ENCODE measurements at regions not wholly inside any gene's neighbourhood (a gene's known extent, or its start where the extent isn't known, plus 50 kb on each side); places are given as distances from the start of the nearest gene placed in this dataset.
"Not testable (repeated sequence)": the region's sequence is repeated elsewhere in the genome, so short reads cannot be mapped to it uniquely, and the experiment has no call there.

- H3K9me3 ChIP-seq (ENCODE audit: severe bottlenecking): no peaks in the 10 kb centered on the region
- no peak for ATAC-seq (ENCODE audit: low read depth)
- H3K4me1 ChIP-seq (ENCODE audit: insufficient read depth, poor library complexity, severe bottlenecking): peaks cover 3% of the 10 kb centered on the region
- H3K27ac ChIP-seq (ENCODE audit: poor library complexity, severe bottlenecking): no peak overlapping the region
- no peaks in the 10 kb centered on the region for H3K27me3 ChIP-seq (ENCODE audit: insufficient read depth, poor library complexity, severe bottlenecking)
- H3K36me3 ChIP-seq (ENCODE audit: low read depth): no peaks in the 10 kb centered on the region
- H3K4me3 ChIP-seq (ENCODE audit: severe bottlenecking): no peak overlapping the region
- TF ChIP-seq, protein P1, sequence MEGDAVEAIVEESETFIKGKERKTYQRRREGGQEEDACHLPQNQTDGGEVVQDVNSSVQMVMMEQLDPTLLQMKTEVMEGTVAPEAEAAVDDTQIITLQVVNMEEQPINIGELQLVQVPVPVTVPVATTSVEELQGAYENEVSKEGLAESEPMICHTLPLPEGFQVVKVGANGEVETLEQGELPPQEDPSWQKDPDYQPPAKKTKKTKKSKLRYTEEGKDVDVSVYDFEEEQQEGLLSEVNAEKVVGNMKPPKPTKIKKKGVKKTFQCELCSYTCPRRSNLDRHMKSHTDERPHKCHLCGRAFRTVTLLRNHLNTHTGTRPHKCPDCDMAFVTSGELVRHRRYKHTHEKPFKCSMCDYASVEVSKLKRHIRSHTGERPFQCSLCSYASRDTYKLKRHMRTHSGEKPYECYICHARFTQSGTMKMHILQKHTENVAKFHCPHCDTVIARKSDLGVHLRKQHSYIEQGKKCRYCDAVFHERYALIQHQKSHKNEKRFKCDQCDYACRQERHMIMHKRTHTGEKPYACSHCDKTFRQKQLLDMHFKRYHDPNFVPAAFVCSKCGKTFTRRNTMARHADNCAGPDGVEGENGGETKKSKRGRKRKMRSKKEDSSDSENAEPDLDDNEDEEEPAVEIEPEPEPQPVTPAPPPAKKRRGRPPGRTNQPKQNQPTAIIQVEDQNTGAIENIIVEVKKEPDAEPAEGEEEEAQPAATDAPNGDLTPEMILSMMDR (IDR thresholded peaks at IDR 0.05; ENCODE audit: poor library complexity, severe bottlenecking): no peak
- no peak for DNase-seq (ENCODE audit: low spot score)
Observed at GRCh38 chr10:36421992-36422391, 703.4 kb upstream of the ANKRD30A start.

GRCh38 chr10:36416513-36416912, 708.9 kb upstream of the ANKRD30A start:
- TF ChIP-seq, protein P1 (IDR thresholded peaks at IDR 0.05; ENCODE audit: poor library complexity, severe bottlenecking): no peak
- ATAC-seq (ENCODE audit: low read depth): no peak

DNA sequence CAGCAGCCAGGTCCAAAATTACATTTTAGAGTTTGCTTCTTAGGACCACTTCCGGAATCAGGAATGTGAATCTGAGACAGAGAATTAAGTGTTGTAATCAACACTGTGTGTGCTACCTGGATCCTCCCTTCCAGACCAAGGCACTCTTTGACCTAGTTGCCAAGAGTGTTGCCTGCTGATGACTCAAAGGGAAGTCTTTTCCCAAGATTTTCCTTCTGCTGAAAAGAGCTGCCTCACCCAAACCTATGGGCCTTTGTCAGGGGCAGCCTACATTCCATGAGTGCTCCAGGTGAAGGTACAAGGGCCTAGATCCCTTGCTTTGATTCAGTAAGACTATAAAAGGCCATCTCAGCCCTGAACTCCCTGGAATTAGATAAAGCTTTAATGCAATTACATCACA, 712.5 kb upstream of the ANKRD30A start:
- peaks cover 5% of the 10 kb centered on the region for H3K9me3 ChIP-seq (ENCODE audit: severe bottlenecking)
- TF ChIP-seq, protein P1 (IDR thresholded peaks at IDR 0.05; ENCODE audit: poor library complexity, severe bottlenecking): no peak
- no peaks in the 10 kb centered on the region for H3K36me3 ChIP-seq (ENCODE audit: low read depth)
- DNase-seq (ENCODE audit: low spot score): no peak
- H3K4me1 ChIP-seq (ENCODE audit: insufficient read depth, poor library complexity, severe bottlenecking): peaks cover 8% of the 10 kb centered on the region
- no peaks in the 10 kb centered on the region for H3K27me3 ChIP-seq (ENCODE audit: insufficient read depth, poor library complexity, severe bottlenecking)
- peak; percentile 93 for ATAC-seq (ENCODE audit: low read depth)
- H3K4me3 ChIP-seq (ENCODE audit: severe bottlenecking): no peak overlapping the region
- peak overlapping the region; percentile 38 for H3K27ac ChIP-seq (ENCODE audit: poor library complexity, severe bottlenecking)

More at GRCh38 chr10:36416513-36416912, 708.9 kb upstream of the ANKRD30A start:
- Histone ChIP-seq H3K27ac (ENCODE audit: poor library complexity, severe bottlenecking) (no peak overlapping the region), H3K9me3 (ENCODE audit: severe bottlenecking) (peaks cover 5% of the 10 kb centered on the region), H3K36me3 (ENCODE audit: low read depth) (no peaks in the 10 kb centered on the region), H3K27me3 (ENCODE audit: insufficient read depth, poor library complexity, severe bottlenecking) (no peaks in the 10 kb centered on the region), H3K4me1 (ENCODE audit: insufficient read depth, poor library complexity, severe bottlenecking) (peaks cover 8% of the 10 kb centered on the region), H3K4me3 (ENCODE audit: severe bottlenecking) (no peak overlapping the region)
- no peak for DNase-seq (ENCODE audit: low spot score)

DNA sequence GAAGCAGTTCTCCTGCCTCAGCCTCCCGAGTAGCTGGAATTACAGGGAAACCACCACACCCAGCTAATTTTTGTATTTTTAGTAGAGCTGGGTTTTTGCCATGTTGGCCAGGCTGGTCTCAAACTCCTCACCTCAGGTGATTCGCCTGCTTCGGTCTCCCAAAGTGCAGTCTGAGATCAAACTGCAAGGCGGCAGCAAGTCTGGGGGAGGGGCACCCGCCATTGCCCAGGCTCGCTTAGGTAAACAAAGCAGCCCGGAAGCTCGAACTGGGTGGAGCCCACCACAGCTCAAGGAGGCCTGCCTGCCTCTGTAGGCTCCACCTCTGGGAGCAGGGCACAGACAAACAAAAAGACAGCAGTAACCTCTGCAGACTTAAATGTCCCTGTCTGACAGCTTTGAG, 725.2 kb upstream of the ANKRD30A start:
- H3K4me3 ChIP-seq (ENCODE audit: severe bottlenecking); H3K36me3 ChIP-seq (ENCODE audit: low read depth); H3K27ac ChIP-seq (ENCODE audit: poor library complexity, severe bottlenecking); H3K9me3 ChIP-seq (ENCODE audit: severe bottlenecking); DNase-seq (ENCODE audit: low spot score); H3K27me3 ChIP-seq (ENCODE audit: insufficient read depth, poor library complexity, severe bottlenecking); H3K4me1 ChIP-seq (ENCODE audit: insufficient read depth, poor library complexity, severe bottlenecking); ATAC-seq (ENCODE audit: low read depth): not testable (repeated sequence)

DNA sequence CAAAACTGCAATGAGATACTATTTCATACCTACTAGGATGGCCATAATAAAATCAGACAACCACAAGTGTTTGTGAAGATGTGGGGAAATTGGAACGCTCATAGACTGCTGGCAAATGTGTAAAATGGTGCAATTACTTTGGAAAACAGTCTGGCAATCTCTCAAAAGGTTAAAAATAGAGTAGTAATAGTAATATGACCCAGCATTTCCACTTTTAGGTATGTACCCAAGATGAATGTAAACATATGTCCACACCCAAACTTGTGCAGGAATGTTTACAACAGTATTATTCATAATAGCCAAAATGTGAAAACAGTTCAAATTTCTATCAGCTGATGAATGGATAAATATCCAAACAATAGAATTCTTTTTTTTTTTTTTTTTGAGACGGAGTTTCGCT, 731.6 kb upstream of the ANKRD30A start:
- no peak overlapping the region for H3K4me3 ChIP-seq (ENCODE audit: severe bottlenecking)
- no peaks in the 10 kb centered on the region for H3K27me3 ChIP-seq (ENCODE audit: insufficient read depth, poor library complexity, severe bottlenecking)
- H3K4me1 ChIP-seq (ENCODE audit: insufficient read depth, poor library complexity, severe bottlenecking): no peaks in the 10 kb centered on the region
- no peak overlapping the region for H3K27ac ChIP-seq (ENCODE audit: poor library complexity, severe bottlenecking)
- DNase-seq (ENCODE audit: low spot score) (no peak), ATAC-seq (ENCODE audit: low read depth) (peak; percentile 65; the same call in 2 of the 3 replicates)
- TF ChIP-seq, protein P1 (IDR thresholded peaks at IDR 0.05; ENCODE audit: poor library complexity, severe bottlenecking): no peak
- no peaks in the 10 kb centered on the region for H3K36me3 ChIP-seq (ENCODE audit: low read depth)
- H3K9me3 ChIP-seq (ENCODE audit: severe bottlenecking): no peaks in the 10 kb centered on the region
